Vagina (tissue), 2 donors: ENCODE measurements at regions not wholly inside any gene's neighbourhood (a gene's known extent, or its start where the extent isn't known, plus 50 kb on each side); places are given as distances from the start of the nearest gene placed in this dataset.

ENCODE experiments used
- DNase-seq, 2 donors: peaks; one replicate each; pipeline ENCODE4 v3.0.0-alpha.2; 2017; ENCODE audit errors: extremely low spot score in 2 of 2
- H3K27ac ChIP-seq: fragments of 200-600 bp; sonication (generic); one replicate; pipeline ENCODE4 v1.5.1; 2019
- H3K27me3 ChIP-seq: fragments of 200-600 bp; sonication (generic); one replicate; pipeline ENCODE4 v1.5.1; 2019
- H3K36me3 ChIP-seq, 2 donors: fragments of 200-600 bp; sonication (generic); one replicate each; pipeline ENCODE4 v1.5.1; 2017 to 2019
- H3K4me1 ChIP-seq: fragments of 200-600 bp; sonication (generic); one replicate; pipeline ENCODE4 v1.5.1; 2019
- H3K4me3 ChIP-seq, 2 donors: fragments of 200-600 bp; sonication (generic); 1 replicate in 1 of 2; 2 replicates in 1 of 2; pipeline ENCODE4 v1.5.1; 2016 to 2019
- H3K9me3 ChIP-seq: fragments of 200-600 bp; sonication (generic); one replicate; pipeline ENCODE4 v1.5.1; 2019
- POLR2A ChIP-seq, 2 donors: fragments of 450-650 bp; IDR thresholded peaks; one replicate each; pipeline ENCODE4 v1.6.1; 2017; ENCODE audit warnings: antibody characterized with exemption in 2 of 2, mild to moderate bottlenecking in 2 of 2, moderate library complexity in 2 of 2
- POLR2AphosphoS5 ChIP-seq, 2 donors: sonication (generic); formaldehyde crosslinking; IDR thresholded peaks; one replicate each; pipeline ENCODE4 v1.9.0; 2017; ENCODE audit warnings: antibody characterized with exemption in 2 of 2, mild to moderate bottlenecking in 2 of 2, low read depth in 1 of 2; ENCODE audit not compliant: insufficient read depth in 1 of 2
- intact Hi-C: fragments of 100-400 bp; cut with DNase I; formaldehyde crosslinking; loops from one replicate; pipeline ENCODE4 v1.15.1; 2023
- TF ChIP-seq, protein P1 (sequence below), 3 experiments: fragments of 450-650 bp in 2 of 3; fragments of 200-600 bp in 1 of 3; sonication (generic) in 1 of 3; IDR thresholded peaks; one replicate each; pipeline ENCODE4 v1.5.1; 2017 to 2019; ENCODE audit warnings: antibody characterized with exemption in 3 of 3, mild to moderate bottlenecking in 2 of 3, moderate library complexity in 2 of 3

DNA sequence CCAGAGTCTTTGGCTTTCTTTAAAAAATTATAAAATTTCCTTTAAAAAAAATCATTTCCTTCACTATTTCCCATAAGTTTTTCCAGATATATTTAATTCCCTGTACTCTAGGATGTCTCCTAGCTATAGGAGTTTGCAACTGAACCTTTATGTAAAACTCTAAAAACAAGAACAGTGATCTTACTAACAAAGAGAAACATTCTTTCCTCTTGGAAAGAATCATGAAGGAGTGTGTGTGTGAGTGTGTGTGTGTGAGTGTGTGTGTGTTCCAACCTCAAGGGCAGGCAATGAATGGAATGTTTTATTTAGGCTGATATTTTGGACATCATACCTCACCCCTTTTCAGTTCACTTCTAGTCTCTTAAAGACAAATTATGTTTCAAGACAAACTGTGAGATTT is 309.2 kb downstream of the CEMIP2 start:
- Histone ChIP-seq H3K36me3 (no peaks in the 10 kb centered on the region), H3K27ac (no peak overlapping the region), H3K9me3 (no peaks in the 10 kb centered on the region), H3K4me3 (no peak overlapping the region), H3K4me1 (no peaks in the 10 kb centered on the region), H3K27me3 (no peaks in the 10 kb centered on the region)
- intact Hi-C loops: no loop called here
- DNase-seq: no peak
- no peak for TF ChIP-seq POLR2A (IDR thresholded peaks at IDR 0.05)
- TF ChIP-seq POLR2AphosphoS5 (IDR thresholded peaks at IDR 0.05; ENCODE audit: insufficient read depth in 1 of 2, low read depth in 1 of 2): no peak
- TF ChIP-seq, protein P1, sequence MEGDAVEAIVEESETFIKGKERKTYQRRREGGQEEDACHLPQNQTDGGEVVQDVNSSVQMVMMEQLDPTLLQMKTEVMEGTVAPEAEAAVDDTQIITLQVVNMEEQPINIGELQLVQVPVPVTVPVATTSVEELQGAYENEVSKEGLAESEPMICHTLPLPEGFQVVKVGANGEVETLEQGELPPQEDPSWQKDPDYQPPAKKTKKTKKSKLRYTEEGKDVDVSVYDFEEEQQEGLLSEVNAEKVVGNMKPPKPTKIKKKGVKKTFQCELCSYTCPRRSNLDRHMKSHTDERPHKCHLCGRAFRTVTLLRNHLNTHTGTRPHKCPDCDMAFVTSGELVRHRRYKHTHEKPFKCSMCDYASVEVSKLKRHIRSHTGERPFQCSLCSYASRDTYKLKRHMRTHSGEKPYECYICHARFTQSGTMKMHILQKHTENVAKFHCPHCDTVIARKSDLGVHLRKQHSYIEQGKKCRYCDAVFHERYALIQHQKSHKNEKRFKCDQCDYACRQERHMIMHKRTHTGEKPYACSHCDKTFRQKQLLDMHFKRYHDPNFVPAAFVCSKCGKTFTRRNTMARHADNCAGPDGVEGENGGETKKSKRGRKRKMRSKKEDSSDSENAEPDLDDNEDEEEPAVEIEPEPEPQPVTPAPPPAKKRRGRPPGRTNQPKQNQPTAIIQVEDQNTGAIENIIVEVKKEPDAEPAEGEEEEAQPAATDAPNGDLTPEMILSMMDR (IDR thresholded peaks at IDR 0.05): no peak

- no peaks in the 10 kb centered on the region for H3K27me3 ChIP-seq
Measured at GRCh38 chr9:71446473-71447411, 321.6 kb downstream of the CEMIP2 start.

DNA sequence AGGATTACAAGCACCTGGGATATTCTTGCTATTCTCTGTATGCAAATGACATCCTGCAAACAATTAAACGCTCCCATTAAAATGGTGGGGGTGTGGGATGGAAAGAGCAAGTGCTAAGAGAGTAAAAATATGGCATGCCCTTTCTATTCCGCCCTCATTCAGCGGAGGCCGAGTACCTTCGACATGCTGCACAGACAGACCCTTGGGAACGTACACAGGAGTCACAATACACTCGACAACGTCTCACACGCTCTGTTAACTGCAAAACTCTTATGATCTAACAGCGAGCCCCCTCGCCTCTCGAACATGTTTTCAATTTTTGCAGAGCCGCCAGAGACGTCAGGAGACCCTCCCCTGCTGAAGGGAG is 322.2 kb downstream of the CEMIP2 start:
- no peaks in the 10 kb centered on the region for H3K9me3 ChIP-seq
- H3K36me3 ChIP-seq: no peaks in the 10 kb centered on the region
- H3K4me3 ChIP-seq: no peak overlapping the region
- H3K4me1 ChIP-seq: peaks cover 10% of the 10 kb centered on the region
- TF ChIP-seq POLR2AphosphoS5 (IDR thresholded peaks at IDR 0.05; ENCODE audit: insufficient read depth in 1 of 2, low read depth in 1 of 2) (no peak), POLR2A (IDR thresholded peaks at IDR 0.05) (no peak)
- TF ChIP-seq, protein P1 (IDR thresholded peaks at IDR 0.05): no peak
- H3K27ac ChIP-seq: no peak overlapping the region
- DNase-seq: no peak
- intact Hi-C loops: no loop called here
- no peaks in the 10 kb centered on the region for H3K27me3 ChIP-seq

More at GRCh38 chr9:71446473-71447411, 321.6 kb downstream of the CEMIP2 start:
- intact Hi-C loops: no loop called here
- peak overlapping the region; percentile 20 to 31 for H3K4me3 ChIP-seq
- DNase-seq: no peak
- no peak overlapping the region for H3K27ac ChIP-seq
- no peak for TF ChIP-seq POLR2A (IDR thresholded peaks at IDR 0.05)
- TF ChIP-seq, protein P1 (IDR thresholded peaks at IDR 0.05): no peak
- H3K36me3 ChIP-seq: no peaks in the 10 kb centered on the region
- no peaks in the 10 kb centered on the region for H3K9me3 ChIP-seq
- peaks cover 10% of the 10 kb centered on the region for H3K4me1 ChIP-seq

GRCh38 chr9:71442937-71443336 is 321.5 kb upstream of the TRPM3 start:
- Histone ChIP-seq H3K4me3 (no peak overlapping the region), H3K27ac (no peak overlapping the region), H3K27me3 (no peaks in the 10 kb centered on the region), H3K9me3 (no peaks in the 10 kb centered on the region), H3K4me1 (peaks cover 10% of the 10 kb centered on the region), H3K36me3 (no peaks in the 10 kb centered on the region)
- intact Hi-C loops: no loop called here
- no peak for TF ChIP-seq POLR2AphosphoS5 (IDR thresholded peaks at IDR 0.05; ENCODE audit: insufficient read depth in 1 of 2, low read depth in 1 of 2)
- no peak for DNase-seq

- intact Hi-C loops: no loop called here
- no peak overlapping the region for H3K4me3 ChIP-seq
- no peaks in the 10 kb centered on the region for H3K36me3 ChIP-seq
- H3K4me1 ChIP-seq: peaks cover 2% of the 10 kb centered on the region
- H3K9me3 ChIP-seq: no peaks in the 10 kb centered on the region
- TF ChIP-seq POLR2A (IDR thresholded peaks at IDR 0.05) (no peak), POLR2AphosphoS5 (IDR thresholded peaks at IDR 0.05; ENCODE audit: insufficient read depth in 1 of 2, low read depth in 1 of 2) (no peak)
- TF ChIP-seq, protein P1 (IDR thresholded peaks at IDR 0.05): no peak
- H3K27me3 ChIP-seq: no peaks in the 10 kb centered on the region
- no peak overlapping the region for H3K27ac ChIP-seq
- no peak for DNase-seq
Measured at GRCh38 chr9:71441266-71441665, 319.8 kb upstream of the TRPM3 start.
